Large intestine (tissue), 3 donors: ENCODE measurements at regions not wholly inside any gene's neighbourhood (a gene's known extent, or its start where the extent isn't known, plus 50 kb on each side); places are given as distances from the start of the nearest gene placed in this dataset.

Experiments used
- DNase-seq, 2 donors: peaks; one replicate each; pipeline versions ENCODE4 v3.0.0 to v3.0.0-alpha.2; 2013
- H3K27ac ChIP-seq: one replicate; pipeline ENCODE4 v1.5.1; 2013; ENCODE audit warnings: low read length
- H3K27me3 ChIP-seq: 2 replicates; pipeline ENCODE4 v1.6.1; 2013; ENCODE audit warnings: low read length; ENCODE audit not compliant: control insufficient read depth, insufficient read depth
- H3K36me3 ChIP-seq: 2 replicates; pipeline ENCODE4 v1.6.1; 2013; ENCODE audit warnings: low read length; ENCODE audit not compliant: control insufficient read depth, insufficient read depth
- H3K4me1 ChIP-seq: one replicate; pipeline ENCODE4 v1.6.1; 2013; ENCODE audit warnings: low read length; ENCODE audit not compliant: control insufficient read depth, insufficient read depth
- H3K4me3 ChIP-seq: one replicate; pipeline ENCODE4 v1.5.1; 2013; ENCODE audit warnings: low read length
- H3K9me3 ChIP-seq: one replicate; pipeline ENCODE4 v1.6.1; 2013; ENCODE audit warnings: mild to moderate bottlenecking, low read depth, low read length, moderate library complexity; ENCODE audit not compliant: control insufficient read depth
- WGBS: methylation state at CpG from one replicate; pipeline ENCODE4 v1.1.5; 2013; ENCODE audit warnings: low lambda C conversion rate; ENCODE audit not compliant: insufficient coverage; 5-methylcytosine and 5-hydroxymethylcytosine counted together

DNA sequence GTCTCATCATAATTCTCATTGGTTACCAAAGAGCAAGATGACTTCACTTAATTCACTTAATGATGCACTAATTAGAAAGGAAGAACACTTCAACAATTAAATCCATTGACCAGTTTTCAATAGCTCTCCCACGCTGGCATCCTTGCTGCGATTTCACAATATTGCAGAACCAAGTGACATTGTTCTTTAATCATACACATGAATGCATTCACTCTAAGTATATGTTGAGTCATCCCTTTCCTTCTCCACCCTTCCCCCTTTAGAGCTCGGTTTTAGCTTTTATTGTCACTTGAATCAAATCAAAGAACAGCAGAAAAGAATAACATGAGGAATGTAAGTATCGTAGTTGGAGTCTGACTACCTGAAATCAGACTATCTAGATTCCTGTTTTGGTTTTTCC is 233.6 kb upstream of the FMN2 start:
- peaks cover 17% of the 10 kb centered on the region for H3K4me1 ChIP-seq
- peak; percentile 24 to 71 for DNase-seq
- H3K27me3 ChIP-seq: no peaks in the 10 kb centered on the region
- 43% methylated on average over 2 of the region's 4 CpGs for WGBS
- H3K27ac ChIP-seq: peak overlapping the region; percentile 39
- no peaks in the 10 kb centered on the region for H3K36me3 ChIP-seq
- no peaks in the 10 kb centered on the region for H3K9me3 ChIP-seq
- H3K4me3 ChIP-seq: peak overlapping the region; percentile 7

DNA sequence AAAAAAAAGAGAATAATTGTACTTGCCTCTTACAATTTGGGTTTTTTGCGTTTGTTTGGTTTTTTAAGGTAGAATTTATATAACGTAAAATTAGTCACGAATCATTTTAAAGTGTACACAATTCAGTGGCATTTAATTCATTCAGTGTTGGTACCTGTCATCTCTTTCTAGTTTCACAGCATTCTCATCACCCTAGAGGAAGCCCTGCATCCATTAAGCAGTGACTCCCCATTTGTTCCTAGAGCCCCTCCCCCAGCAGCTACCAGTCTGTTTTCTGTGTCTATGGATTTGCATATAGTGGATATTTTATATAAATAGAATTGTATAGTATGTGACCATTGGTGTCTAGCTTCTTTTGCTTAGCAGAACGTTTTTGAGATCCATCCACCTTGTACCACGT is 233.2 kb upstream of the FMN2 start:
- Histone ChIP-seq H3K27me3 (no peaks in the 10 kb centered on the region), H3K4me1 (peaks cover 17% of the 10 kb centered on the region), H3K36me3 (no peaks in the 10 kb centered on the region), H3K9me3 (no peaks in the 10 kb centered on the region), H3K4me3 (no peak overlapping the region), H3K27ac (peak overlapping the region; percentile 32)
- DNase-seq: no peak
- 100% methylated on average over 1 of the region's 5 CpGs for WGBS

DNA sequence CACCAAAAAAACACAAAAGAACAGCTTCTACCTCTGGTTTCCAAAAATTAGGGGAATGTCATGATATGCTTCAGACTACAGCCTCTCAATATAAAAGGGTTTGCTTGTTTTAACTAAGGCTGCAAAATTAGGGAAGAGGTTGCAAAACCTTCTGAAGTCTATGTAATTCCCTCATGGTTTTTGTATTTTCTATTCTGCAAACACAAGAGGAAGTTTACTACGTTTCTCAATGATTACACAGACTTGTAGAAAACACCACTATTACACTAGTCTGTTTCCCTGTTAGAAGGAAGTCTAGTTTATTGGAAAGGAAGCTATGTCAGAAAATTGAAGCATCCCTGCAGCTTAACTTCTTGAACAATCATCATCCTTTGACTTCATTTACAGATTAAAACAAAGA is 229.7 kb upstream of the FMN2 start:
- H3K4me1 ChIP-seq: peaks cover 6% of the 10 kb centered on the region
- no peaks in the 10 kb centered on the region for H3K36me3 ChIP-seq
- no peak for DNase-seq
- no peak overlapping the region for H3K27ac ChIP-seq
- peaks cover 2% of the 10 kb centered on the region for H3K9me3 ChIP-seq
- H3K4me3 ChIP-seq: no peak overlapping the region
- no CpG with 5 or more reads among the region's 1 CpG for WGBS
- H3K27me3 ChIP-seq: no peaks in the 10 kb centered on the region

DNA sequence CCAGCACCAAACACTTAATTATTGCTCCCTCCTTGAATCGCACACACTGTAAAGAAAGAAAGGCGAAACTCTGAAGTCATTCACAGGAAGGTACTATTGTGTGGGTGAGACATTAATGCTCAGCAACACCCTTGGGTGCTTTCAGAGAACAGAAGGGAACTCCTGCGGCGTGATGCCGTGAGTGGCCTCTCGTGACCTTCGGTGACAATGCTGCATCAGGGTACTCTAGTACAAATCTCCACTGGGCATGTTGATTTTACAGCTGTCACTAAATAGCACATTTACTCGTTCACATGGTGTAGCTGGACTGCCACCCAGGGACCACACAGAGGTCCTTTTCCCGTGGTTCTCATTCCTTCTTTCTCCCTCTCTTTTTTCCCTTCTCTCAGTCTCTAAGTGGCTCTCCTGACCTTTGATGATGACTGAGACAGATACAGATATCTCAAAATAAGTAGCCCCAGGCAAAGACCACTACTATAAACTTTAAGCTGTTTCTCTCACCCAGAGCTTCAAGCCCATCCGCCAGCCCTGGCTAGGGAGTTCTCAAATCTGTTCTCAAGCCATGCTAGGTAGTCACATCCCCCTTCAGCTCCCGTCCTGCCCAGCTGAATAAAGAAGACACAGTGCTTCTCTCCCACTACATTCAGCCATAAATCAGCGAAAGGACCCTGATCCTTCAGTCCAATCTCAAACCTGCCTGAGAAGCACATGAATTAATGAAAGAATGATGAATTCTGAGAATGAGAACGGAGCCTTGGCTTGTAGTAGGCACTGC is 223.4 kb upstream of the FMN2 start:
- Histone ChIP-seq H3K4me1 (peaks cover 3% of the 10 kb centered on the region), H3K27me3 (no peaks in the 10 kb centered on the region), H3K9me3 (peaks cover 2% of the 10 kb centered on the region), H3K4me3 (no peak overlapping the region), H3K27ac (no peak overlapping the region), H3K36me3 (no peaks in the 10 kb centered on the region)
- no peak for DNase-seq
- WGBS: no CpG with 5 or more reads among the region's 13 CpGs

DNA sequence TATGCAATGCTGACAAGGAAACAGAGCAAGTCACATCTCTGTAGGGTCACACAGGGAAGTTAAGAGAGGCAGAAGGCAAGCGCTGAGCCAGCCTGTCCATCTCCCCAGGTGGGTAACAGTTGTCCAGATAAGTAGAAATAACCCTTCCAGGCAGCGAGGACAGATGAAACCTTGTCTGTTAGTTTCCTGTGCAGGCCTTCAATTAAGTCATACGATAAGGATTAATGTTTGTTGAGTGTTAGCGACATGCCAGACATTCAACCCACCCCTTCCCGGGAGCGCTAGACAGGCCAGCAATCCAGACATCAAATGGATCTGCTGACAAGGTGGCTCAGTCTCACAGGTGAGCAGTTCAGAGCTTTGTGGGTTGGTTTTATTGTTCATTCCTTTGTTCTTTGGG is 221.5 kb upstream of the FMN2 start:
- Histone ChIP-seq H3K27me3 (no peaks in the 10 kb centered on the region), H3K27ac (no peak overlapping the region), H3K9me3 (no peaks in the 10 kb centered on the region), H3K4me3 (no peak overlapping the region), H3K36me3 (no peaks in the 10 kb centered on the region), H3K4me1 (peaks cover 3% of the 10 kb centered on the region)
- WGBS: no CpG with 5 or more reads among the region's 6 CpGs
- no peak for DNase-seq

DNA sequence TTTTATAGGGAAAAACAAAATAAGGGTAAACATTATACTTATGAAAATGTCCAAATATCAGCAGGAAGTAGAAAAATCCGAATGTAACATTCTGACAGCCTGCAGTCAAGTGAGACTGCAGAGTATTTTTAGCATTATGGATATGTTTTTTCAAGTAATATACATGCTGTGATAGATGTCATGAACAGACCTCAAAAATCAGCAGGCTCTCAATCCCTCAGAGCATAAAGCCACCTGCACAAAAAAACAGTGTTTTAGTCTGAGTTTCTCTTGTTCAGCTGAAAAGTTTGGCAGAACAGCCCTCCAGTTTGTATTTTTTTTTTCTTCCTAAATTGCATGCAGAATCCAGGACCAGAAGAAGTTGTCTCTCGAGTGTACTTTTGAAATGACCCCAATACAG is 219.1 kb upstream of the FMN2 start:
- no peaks in the 10 kb centered on the region for H3K9me3 ChIP-seq
- H3K4me3 ChIP-seq: no peak overlapping the region
- H3K4me1 ChIP-seq: peaks cover 3% of the 10 kb centered on the region
- WGBS: 50% methylated on average over 1 of the region's 2 CpGs
- no peak overlapping the region for H3K27ac ChIP-seq
- H3K36me3 ChIP-seq: no peaks in the 10 kb centered on the region
- no peaks in the 10 kb centered on the region for H3K27me3 ChIP-seq
- no peak for DNase-seq

DNA sequence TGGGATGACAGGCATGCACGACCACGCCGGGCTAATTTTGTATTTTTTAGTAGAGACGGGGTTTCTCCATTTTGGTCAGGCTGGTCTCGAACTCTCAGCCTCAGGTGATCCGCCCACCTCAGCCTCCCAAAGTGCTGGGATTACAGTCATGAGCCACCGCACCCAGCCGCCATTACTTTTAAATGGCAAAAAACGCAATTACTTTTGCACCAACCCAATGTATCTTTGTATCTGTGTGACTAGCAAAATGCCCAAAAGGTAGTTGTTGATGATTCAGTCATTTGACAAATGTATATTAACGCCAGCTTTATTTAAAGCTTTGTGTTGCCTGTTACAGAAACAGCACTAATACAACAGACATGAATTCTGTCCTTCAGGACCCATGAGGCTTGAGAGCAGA is 216.9 kb upstream of the FMN2 start:
- no peaks in the 10 kb centered on the region for H3K36me3 ChIP-seq
- WGBS: 100% methylated on average over 1 of the region's 10 CpGs
- no peak for DNase-seq

DNA sequence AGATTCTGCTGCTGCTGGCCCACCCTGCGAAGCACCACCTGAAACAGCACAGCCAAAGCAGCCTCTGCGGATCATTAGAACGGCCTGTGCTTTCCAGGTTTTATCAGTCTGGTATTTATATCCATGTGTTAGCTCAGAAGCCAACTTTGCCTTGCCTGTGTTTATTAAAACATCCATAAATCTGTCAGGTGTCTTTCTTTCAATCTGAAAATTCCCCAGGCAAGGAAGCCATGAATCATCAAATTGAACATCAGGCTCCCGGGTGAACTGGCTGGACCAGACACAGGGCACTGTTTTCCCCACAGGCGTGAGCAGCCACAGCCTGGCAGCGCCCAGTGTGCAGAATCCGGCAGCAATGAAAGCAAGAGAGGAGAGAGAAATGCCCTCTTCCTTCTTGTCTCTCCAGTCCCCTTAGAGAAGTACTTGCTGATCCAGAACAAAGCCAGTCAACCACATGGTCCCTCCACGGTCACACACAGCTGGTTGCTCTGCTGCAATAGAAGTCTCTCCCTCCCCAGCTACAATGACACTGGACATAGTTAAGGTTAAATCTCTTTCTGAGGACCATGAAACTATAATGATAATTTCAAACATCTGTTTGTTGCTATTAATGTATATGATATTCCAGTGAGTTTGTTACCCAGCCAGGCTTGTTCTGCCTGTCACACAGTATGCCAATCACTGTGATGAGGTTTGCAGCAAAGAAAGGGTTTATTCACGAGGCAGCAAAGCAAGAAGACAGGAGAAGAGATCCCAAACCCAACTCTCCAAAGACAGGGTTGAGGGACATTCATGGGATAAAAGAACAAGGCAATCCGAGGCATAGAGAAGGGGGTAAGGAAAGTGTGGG is 212.1 kb upstream of the FMN2 start:
- no peak overlapping the region for H3K4me3 ChIP-seq
- no peaks in the 10 kb centered on the region for H3K27me3 ChIP-seq
- DNase-seq: peak in 1 of 2 donors; percentile 56
- no peaks in the 10 kb centered on the region for H3K36me3 ChIP-seq
- peaks cover 5% of the 10 kb centered on the region for H3K4me1 ChIP-seq
- no CpG with 5 or more reads among the region's 10 CpGs for WGBS
- H3K9me3 ChIP-seq: no peaks in the 10 kb centered on the region
- no peak overlapping the region for H3K27ac ChIP-seq

More for the DNA sequence above, 216.9 kb upstream of the FMN2 start:
- no peaks in the 10 kb centered on the region for H3K9me3 ChIP-seq
- peaks cover 5% of the 10 kb centered on the region for H3K4me1 ChIP-seq
- no peaks in the 10 kb centered on the region for H3K27me3 ChIP-seq
- H3K4me3 ChIP-seq: no peak overlapping the region
- H3K27ac ChIP-seq: no peak overlapping the region

DNA sequence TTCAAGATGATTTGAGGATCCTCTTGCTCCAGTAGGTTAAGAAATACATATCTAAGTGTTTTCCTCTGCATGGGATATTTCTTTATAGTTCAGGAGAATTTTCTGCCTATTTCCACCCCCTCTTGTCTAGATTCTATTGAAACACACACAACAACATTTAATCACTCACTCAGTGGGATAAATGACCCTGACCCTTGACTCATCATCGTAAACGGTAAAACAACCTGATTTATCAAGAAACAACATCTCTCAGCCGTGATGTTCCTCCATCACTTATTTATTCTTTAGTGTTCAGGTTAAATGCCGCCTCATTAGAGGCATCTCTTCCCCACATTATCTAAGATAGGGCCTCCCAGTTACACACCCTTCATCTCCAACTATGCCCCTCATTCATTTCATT is 208.7 kb upstream of the FMN2 start:
- H3K9me3 ChIP-seq: no peaks in the 10 kb centered on the region
- H3K27me3 ChIP-seq: no peaks in the 10 kb centered on the region
- no peak overlapping the region for H3K4me3 ChIP-seq
- H3K27ac ChIP-seq: no peak overlapping the region
- H3K36me3 ChIP-seq: no peaks in the 10 kb centered on the region
- DNase-seq: no peak
- H3K4me1 ChIP-seq: peaks cover 5% of the 10 kb centered on the region
- 43% methylated on average over 2 of the region's 4 CpGs for WGBS

DNA sequence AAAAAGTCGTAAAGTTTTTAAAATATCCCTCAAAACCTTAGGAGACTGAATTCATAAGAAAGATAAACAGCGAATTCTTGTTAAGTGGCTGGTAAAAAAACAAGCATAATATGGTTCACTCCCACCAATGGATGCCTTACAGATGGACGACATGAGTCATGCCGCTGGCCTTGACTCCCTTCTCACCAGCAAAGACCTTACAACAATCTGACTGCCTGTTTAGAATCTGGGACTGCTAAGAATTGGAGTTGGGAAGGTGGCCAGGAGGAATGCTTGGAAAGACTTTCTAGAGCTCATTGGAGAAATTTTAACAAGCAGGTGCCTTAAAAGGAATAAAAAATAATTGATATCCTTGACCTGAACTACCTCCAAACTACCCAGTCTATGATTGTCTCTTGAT is 206.9 kb upstream of the FMN2 start:
- H3K4me3 ChIP-seq: no peak overlapping the region
- no peak overlapping the region for H3K27ac ChIP-seq
- no peaks in the 10 kb centered on the region for H3K9me3 ChIP-seq
- no peaks in the 10 kb centered on the region for H3K36me3 ChIP-seq
- WGBS: no CpG with 5 or more reads among the region's 4 CpGs
- H3K27me3 ChIP-seq: no peaks in the 10 kb centered on the region
- H3K4me1 ChIP-seq: no peaks in the 10 kb centered on the region
- DNase-seq: no peak
